Breast epithelium (tissue), 4 donors: ENCODE measurements at regions not wholly inside any gene's neighbourhood (a gene's known extent, or its start where the extent isn't known, plus 50 kb on each side); places are given as distances from the start of the nearest gene placed in this dataset.

Experiments used
- DNase-seq, 2 donors: peaks; one replicate each; pipeline ENCODE4 v3.0.0-alpha.2; 2019; ENCODE audit warnings: low spot score in 2 of 2
- H3K27ac ChIP-seq, 2 donors: fragments of 200-600 bp; sonication (generic) in 1 of 2; one replicate each; pipeline ENCODE4 v1.5.1; 2016 to 2019; ENCODE audit warnings: mild to moderate bottlenecking in 1 of 2
- H3K27me3 ChIP-seq, 2 donors: fragments of 200-600 bp; sonication (generic) in 1 of 2; one replicate each; pipeline versions ENCODE4 v1.5.1 to v1.6.0; 2017 to 2019; ENCODE audit warnings: control low read depth in 1 of 2, mild to moderate bottlenecking in 1 of 2
- H3K36me3 ChIP-seq: fragments of 200-600 bp; one replicate; pipeline ENCODE4 v1.5.1; 2019
- H3K4me1 ChIP-seq, 2 donors: fragments of 200-600 bp; sonication (generic); one replicate each; pipeline ENCODE4 v1.5.1; 2016 to 2019; ENCODE audit warnings: control low read depth in 1 of 2
- H3K4me3 ChIP-seq, 3 donors: fragments of 200-600 bp; sonication (generic); 1 replicate in 2 of 3; 2 replicates in 1 of 3; pipeline ENCODE4 v1.5.1; 2016 to 2019; ENCODE audit warnings: mild to moderate bottlenecking in 3 of 3, moderate library complexity in 2 of 3
- H3K9me3 ChIP-seq, 2 donors: fragments of 200-600 bp; sonication (generic) in 1 of 2; one replicate each; pipeline ENCODE4 v1.5.1; 2016 to 2019; ENCODE audit warnings: control low read depth in 1 of 2
- POLR2A ChIP-seq: fragments of 450-650 bp; IDR thresholded peaks from one replicate; pipeline ENCODE4 v1.6.1; 2016; ENCODE audit warnings: antibody characterized with exemption, mild to moderate bottlenecking, moderate library complexity
- POLR2AphosphoS5 ChIP-seq, 3 donors: sonication (generic); formaldehyde crosslinking; IDR thresholded peaks; one replicate each; pipeline ENCODE4 v1.6.1; 2017; ENCODE audit warnings: antibody characterized with exemption in 3 of 3
- intact Hi-C: fragments of 100-400 bp; cut with DNase I; formaldehyde crosslinking; loops from one replicate; pipeline ENCODE4 v1.15.1; 2023; ENCODE audit warnings: low total_unique reads
- TF ChIP-seq, protein P1 (sequence below), 3 donors: fragments of 450-650 bp; IDR thresholded peaks; one replicate each; pipeline ENCODE4 v1.5.1; 2016 to 2017; ENCODE audit warnings: antibody characterized with exemption in 3 of 3, mild to moderate bottlenecking in 3 of 3, moderate library complexity in 3 of 3

DNA sequence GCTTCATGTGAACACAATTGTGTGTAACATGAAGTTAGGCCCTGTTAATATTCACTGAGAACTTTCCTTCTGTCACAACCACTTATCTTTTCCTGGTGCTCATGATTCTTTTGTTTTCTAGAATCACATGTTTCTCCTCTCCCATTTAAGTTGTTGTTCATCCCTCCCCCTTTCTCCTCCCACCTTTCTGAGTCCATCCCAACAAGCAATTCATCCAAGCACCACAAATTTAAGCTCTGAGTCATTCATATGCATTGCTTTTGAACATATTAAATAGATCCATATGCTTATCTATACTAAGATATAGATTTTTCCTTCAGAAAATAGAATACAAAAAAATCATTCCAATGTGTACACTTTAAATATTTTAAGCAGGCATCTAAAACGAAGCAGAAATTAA lies 75.2 kb upstream of the NFIB start:
- Histone ChIP-seq H3K4me3 (no peak overlapping the region), H3K27ac (no peak overlapping the region), H3K27me3 (no peaks in the 10 kb centered on the region), H3K4me1 (no peaks in the 10 kb centered on the region), H3K36me3 (no peaks in the 10 kb centered on the region), H3K9me3 (peaks cover 6 to 10% of the 10 kb centered on the region in 2 donors)
- TF ChIP-seq, protein P1, sequence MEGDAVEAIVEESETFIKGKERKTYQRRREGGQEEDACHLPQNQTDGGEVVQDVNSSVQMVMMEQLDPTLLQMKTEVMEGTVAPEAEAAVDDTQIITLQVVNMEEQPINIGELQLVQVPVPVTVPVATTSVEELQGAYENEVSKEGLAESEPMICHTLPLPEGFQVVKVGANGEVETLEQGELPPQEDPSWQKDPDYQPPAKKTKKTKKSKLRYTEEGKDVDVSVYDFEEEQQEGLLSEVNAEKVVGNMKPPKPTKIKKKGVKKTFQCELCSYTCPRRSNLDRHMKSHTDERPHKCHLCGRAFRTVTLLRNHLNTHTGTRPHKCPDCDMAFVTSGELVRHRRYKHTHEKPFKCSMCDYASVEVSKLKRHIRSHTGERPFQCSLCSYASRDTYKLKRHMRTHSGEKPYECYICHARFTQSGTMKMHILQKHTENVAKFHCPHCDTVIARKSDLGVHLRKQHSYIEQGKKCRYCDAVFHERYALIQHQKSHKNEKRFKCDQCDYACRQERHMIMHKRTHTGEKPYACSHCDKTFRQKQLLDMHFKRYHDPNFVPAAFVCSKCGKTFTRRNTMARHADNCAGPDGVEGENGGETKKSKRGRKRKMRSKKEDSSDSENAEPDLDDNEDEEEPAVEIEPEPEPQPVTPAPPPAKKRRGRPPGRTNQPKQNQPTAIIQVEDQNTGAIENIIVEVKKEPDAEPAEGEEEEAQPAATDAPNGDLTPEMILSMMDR (IDR thresholded peaks at IDR 0.05): no peak
- TF ChIP-seq POLR2A (no peak), POLR2AphosphoS5 (IDR thresholded peaks at IDR 0.05) (no peak)
- DNase-seq: no peak
- intact Hi-C loops: no loop called here

DNA sequence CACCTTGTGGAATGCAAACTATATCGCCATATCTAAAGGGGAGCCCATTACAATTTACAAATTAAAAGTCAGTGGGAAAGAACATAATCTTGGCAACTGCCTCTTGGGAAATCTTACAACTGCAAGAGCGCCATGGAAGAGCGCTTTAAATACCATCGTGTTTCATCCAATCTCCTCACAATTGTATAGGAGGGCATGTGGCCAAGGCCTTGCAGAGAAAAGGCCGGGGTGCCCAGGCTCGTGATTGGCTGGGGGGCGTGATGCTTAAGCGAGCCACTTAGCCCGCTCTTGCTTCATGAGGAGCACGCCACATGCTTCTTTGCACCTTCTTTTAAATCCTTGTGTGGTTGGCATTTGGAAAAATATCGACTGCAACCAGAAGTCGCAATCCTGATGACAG lies 69.8 kb upstream of the NFIB start:
- Histone ChIP-seq H3K27me3 (no peaks in the 10 kb centered on the region), H3K4me3 (no peak overlapping the region), H3K9me3 (no peaks in the 10 kb centered on the region), H3K27ac (no peak overlapping the region), H3K4me1 (no peaks in the 10 kb centered on the region), H3K36me3 (no peaks in the 10 kb centered on the region)
- TF ChIP-seq, protein P1 (IDR thresholded peaks at IDR 0.05): no peak
- no peak for TF ChIP-seq POLR2A
- TF ChIP-seq POLR2AphosphoS5 (IDR thresholded peaks at IDR 0.05): no peak
- intact Hi-C loops: no loop called here
- no peak for DNase-seq

DNA sequence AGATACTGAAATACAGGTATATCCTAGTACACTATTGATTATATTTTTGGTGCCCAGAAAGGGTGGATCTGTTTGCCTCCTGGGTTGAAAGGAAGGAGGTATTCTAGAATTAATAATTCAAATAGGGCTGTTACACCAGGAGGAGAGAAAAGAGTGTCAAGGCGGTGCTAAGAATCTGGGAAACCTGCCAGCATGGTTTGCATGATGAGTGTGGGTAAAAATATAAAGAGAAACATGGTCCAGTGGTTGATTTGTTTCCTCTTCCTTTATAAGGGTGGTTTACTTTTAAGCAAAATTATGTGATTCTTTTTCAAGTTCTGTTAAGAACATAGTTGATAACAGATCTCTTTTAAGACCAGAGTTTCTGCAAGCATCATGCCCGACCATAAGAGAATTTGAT lies 69.4 kb upstream of the NFIB start:
- no peak for TF ChIP-seq POLR2A
- TF ChIP-seq, protein P1 (IDR thresholded peaks at IDR 0.05): no peak
- no peak for TF ChIP-seq POLR2AphosphoS5 (IDR thresholded peaks at IDR 0.05)
- intact Hi-C loops: no loop called here
- Histone ChIP-seq H3K36me3 (no peaks in the 10 kb centered on the region), H3K9me3 (no peaks in the 10 kb centered on the region), H3K27ac (no peak overlapping the region), H3K4me1 (no peaks in the 10 kb centered on the region), H3K27me3 (no peaks in the 10 kb centered on the region), H3K4me3 (no peak overlapping the region)
- DNase-seq: no peak

DNA sequence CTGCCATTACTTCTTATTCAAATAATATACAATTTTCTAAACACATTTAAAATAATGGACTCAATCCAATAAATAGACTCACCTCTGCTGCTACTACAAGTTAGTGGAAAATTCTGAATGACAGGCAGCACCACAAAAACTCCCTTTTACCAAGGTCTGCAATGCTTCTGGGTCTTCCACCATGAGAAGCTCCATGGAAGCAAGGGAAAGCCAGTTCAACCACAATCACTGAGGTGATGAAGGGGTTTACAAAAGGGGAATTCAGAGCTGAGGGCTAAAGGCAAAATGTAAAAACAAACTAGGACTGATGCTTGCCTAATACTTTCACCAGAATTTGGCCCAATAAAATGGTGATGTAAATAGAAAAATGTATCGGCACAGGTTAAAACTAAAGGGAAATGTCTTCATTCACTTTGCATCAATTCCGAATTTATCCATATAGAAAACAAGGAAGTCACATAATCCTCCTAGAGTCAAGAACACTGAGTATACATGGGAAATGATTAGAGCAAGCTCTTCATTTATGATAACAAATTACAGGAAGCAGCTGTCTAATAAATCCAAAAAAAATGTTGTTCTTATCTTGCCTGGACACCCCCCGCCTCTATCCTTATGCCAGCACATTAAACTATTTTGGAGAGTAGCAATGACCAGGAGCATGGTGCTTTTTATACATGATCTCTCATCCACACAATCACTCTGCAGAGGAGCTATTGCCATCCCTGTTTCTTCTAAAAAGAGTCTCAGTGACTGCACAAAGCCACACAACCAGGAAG lies 66.3 kb upstream of the NFIB start:
- Histone ChIP-seq H3K9me3 (no peaks in the 10 kb centered on the region), H3K27me3 (no peaks in the 10 kb centered on the region), H3K4me1 (no peaks in the 10 kb centered on the region), H3K27ac (no peak overlapping the region), H3K4me3 (no peak overlapping the region), H3K36me3 (no peaks in the 10 kb centered on the region)
- TF ChIP-seq, protein P1 (IDR thresholded peaks at IDR 0.05): no peak
- TF ChIP-seq POLR2A (no peak), POLR2AphosphoS5 (IDR thresholded peaks at IDR 0.05) (no peak)
- intact Hi-C loops: no loop called here
- DNase-seq: no peak

DNA sequence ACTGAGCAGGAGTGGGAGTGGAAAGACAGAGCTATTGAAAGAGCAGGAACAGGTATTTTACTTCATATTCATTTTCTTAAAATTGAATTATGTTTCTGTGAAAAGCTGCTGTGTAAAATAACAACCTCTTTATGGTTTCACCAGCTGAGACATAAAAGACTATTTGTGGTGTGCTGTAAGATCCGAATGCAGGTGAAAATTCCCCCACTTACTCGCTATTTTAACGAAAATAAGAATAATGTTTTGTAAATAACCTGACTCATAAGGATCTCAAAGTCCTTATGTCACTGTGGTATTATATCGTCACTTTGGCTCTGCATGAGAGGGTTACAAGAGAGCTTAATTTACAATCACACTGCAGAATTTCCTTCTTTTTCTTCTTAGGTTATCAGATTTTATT lies 65.3 kb upstream of the NFIB start:
- no peaks in the 10 kb centered on the region for H3K4me1 ChIP-seq
- DNase-seq: no peak
- no peaks in the 10 kb centered on the region for H3K36me3 ChIP-seq
- no peak overlapping the region for H3K4me3 ChIP-seq
- no peak for TF ChIP-seq POLR2A
- TF ChIP-seq, protein P1 (IDR thresholded peaks at IDR 0.05): no peak
- TF ChIP-seq POLR2AphosphoS5 (IDR thresholded peaks at IDR 0.05): no peak
- H3K27me3 ChIP-seq: no peaks in the 10 kb centered on the region
- H3K9me3 ChIP-seq: no peaks in the 10 kb centered on the region
- intact Hi-C loops: no loop called here
- no peak overlapping the region for H3K27ac ChIP-seq
